ENCODE measurements at regions not wholly inside any gene's neighbourhood (a gene's known extent, or its start where the extent isn't known, plus 50 kb on each side); places are given as distances from the start of the nearest gene placed in this dataset.

DNA sequence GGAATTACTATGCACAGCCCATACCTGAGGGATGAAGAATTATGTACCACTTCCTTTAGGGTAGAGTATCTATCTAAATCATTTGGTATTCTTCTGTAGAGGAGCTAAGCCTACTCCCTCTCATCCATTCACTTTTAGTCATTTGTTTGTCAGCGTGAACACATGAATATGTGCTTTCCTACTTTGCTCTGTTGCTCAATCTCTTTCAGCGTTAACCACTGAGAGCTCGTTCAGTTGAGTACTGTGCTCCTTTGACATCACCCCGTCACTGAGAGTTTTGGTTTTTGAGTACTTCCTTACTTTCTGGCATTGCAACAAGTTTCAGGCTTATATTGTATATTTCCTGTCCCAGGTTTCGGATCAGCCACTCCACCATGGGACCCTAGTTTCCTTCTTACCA, 700.6 kb downstream of the NLGN4X start:
- H3F3A ChIP-seq (ENCODE audit: insufficient read depth, low read length): no peaks in the 10 kb centered on the region

DNA sequence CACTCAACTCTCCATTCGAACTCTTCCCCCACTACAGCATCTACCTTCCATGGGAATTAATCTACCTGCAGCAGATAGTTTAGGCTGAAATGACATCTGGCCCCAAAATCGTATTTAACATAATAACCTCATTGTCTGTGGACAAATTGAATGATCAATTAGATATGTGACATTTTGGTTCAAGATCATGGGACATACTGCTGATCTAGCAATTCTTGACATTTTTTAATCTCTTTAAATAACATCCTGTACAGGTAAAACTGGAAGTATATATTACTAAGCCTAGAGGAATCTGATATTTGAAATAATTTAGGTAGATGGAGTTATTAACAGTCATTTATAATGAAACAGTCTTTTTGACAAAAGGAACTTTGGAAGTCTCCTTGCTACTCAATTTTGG, 702.5 kb downstream of the NLGN4X start:
- Histone ChIP-seq H4K20me1 (ENCODE audit: insufficient read depth, low read length) (no peaks in the 10 kb centered on the region), H3K4me3 (ENCODE audit: low read depth, low read length, poor library complexity, severe bottlenecking) (no peak overlapping the region), H3K4me1 (ENCODE audit: insufficient read depth, low read length, severe bottlenecking) (no peaks in the 10 kb centered on the region), H3K79me2 (ENCODE audit: insufficient read depth, low read length) (no peaks in the 10 kb centered on the region), H2AFZ (ENCODE audit: low read length) (no peak overlapping the region), H3K9me3 (ENCODE audit: low read length) (no peaks in the 10 kb centered on the region), H3K4me2 (ENCODE audit: low read length) (no peak overlapping the region), H3K9me2 (ENCODE audit: low read depth, low read length) (no peaks in the 10 kb centered on the region), H3F3A (ENCODE audit: insufficient read depth, low read length) (no peaks in the 10 kb centered on the region), H3K9ac (ENCODE audit: low read length) (no peak overlapping the region), H3K27me3 (ENCODE audit: insufficient read depth, low read length) (no peaks in the 10 kb centered on the region), H3K27ac (ENCODE audit: low read depth, low read length, poor library complexity, severe bottlenecking) (no peak overlapping the region), H3K36me3 (ENCODE audit: insufficient read depth, low read length) (no peaks in the 10 kb centered on the region)
- TF ChIP-seq EZH2 (IDR thresholded peaks at IDR 0.05; ENCODE audit: borderline replicate concordance, low read length): no peak
- TF ChIP-seq, protein P1, sequence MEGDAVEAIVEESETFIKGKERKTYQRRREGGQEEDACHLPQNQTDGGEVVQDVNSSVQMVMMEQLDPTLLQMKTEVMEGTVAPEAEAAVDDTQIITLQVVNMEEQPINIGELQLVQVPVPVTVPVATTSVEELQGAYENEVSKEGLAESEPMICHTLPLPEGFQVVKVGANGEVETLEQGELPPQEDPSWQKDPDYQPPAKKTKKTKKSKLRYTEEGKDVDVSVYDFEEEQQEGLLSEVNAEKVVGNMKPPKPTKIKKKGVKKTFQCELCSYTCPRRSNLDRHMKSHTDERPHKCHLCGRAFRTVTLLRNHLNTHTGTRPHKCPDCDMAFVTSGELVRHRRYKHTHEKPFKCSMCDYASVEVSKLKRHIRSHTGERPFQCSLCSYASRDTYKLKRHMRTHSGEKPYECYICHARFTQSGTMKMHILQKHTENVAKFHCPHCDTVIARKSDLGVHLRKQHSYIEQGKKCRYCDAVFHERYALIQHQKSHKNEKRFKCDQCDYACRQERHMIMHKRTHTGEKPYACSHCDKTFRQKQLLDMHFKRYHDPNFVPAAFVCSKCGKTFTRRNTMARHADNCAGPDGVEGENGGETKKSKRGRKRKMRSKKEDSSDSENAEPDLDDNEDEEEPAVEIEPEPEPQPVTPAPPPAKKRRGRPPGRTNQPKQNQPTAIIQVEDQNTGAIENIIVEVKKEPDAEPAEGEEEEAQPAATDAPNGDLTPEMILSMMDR (IDR thresholded peaks at IDR 0.05; ENCODE audit: low read length): no peak

More for the DNA sequence above, 700.6 kb downstream of the NLGN4X start:
- no peak overlapping the region for H3K4me2 ChIP-seq (ENCODE audit: low read length)
- no peaks in the 10 kb centered on the region for H3K9me2 ChIP-seq (ENCODE audit: low read depth, low read length)
- TF ChIP-seq, protein P1 (IDR thresholded peaks at IDR 0.05; ENCODE audit: low read length): no peak
- TF ChIP-seq EZH2 (IDR thresholded peaks at IDR 0.05; ENCODE audit: borderline replicate concordance, low read length): no peak
- no peak overlapping the region for H3K4me3 ChIP-seq (ENCODE audit: low read depth, low read length, poor library complexity, severe bottlenecking)
- no peaks in the 10 kb centered on the region for H3K79me2 ChIP-seq (ENCODE audit: insufficient read depth, low read length)
- no peaks in the 10 kb centered on the region for H3K4me1 ChIP-seq (ENCODE audit: insufficient read depth, low read length, severe bottlenecking)
- no peak overlapping the region for H3K27ac ChIP-seq (ENCODE audit: low read depth, low read length, poor library complexity, severe bottlenecking)
- H3K9me3 ChIP-seq (ENCODE audit: low read length): no peaks in the 10 kb centered on the region
- H3K36me3 ChIP-seq (ENCODE audit: insufficient read depth, low read length): no peaks in the 10 kb centered on the region
- H3K27me3 ChIP-seq (ENCODE audit: insufficient read depth, low read length): no peaks in the 10 kb centered on the region
- H2AFZ ChIP-seq (ENCODE audit: low read length): no peak overlapping the region
- no peak overlapping the region for H3K9ac ChIP-seq (ENCODE audit: low read length)
- no peaks in the 10 kb centered on the region for H4K20me1 ChIP-seq (ENCODE audit: insufficient read depth, low read length)

DNA sequence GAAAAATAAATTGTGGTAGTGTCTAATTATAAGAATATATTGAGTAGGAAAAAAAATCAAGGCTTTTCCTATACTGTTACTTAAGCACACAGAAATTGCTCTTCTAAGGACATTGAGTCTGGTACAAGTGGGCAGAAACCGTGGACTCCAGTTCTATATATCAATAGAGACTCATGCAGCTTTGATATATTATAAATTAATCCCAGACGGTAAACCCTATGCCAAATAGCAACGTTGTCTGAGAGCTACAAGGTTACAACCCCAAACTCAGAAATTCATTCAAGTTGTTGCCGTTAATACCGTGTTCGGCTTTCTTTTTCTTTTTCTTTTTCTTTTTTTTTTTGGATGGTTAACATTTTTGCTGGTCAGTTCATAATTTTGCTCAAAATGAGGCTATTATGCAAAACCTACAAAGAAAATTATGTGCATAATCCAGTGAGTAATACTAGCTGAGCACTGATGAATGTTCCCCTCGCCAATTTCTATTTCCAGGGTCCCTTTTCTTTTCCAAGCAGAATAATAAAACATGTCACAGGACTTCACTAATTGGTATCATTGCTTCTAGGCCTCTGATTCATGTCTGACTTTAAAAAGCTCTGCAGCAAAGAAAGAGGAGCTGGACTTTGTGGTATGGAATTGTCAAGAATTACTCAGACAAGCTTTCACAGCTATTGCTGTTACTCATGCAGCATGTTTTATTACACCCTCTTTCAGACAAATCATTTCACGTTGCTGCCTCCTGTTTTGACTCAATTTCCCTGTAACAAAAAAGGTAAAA, 737.7 kb downstream of the NLGN4X start:
- Histone ChIP-seq H4K20me1 (ENCODE audit: insufficient read depth, low read length) (no peaks in the 10 kb centered on the region), H3K27me3 (ENCODE audit: insufficient read depth, low read length) (no peaks in the 10 kb centered on the region), H3K79me2 (ENCODE audit: insufficient read depth, low read length) (no peaks in the 10 kb centered on the region), H3F3A (ENCODE audit: insufficient read depth, low read length) (no peaks in the 10 kb centered on the region), H2AFZ (ENCODE audit: low read length) (no peak overlapping the region), H3K9ac (ENCODE audit: low read length) (no peak overlapping the region), H3K9me3 (ENCODE audit: low read length) (no peaks in the 10 kb centered on the region), H3K4me2 (ENCODE audit: low read length) (no peak overlapping the region), H3K4me3 (ENCODE audit: low read depth, low read length, poor library complexity, severe bottlenecking) (no peak overlapping the region), H3K4me1 (ENCODE audit: insufficient read depth, low read length, severe bottlenecking) (no peaks in the 10 kb centered on the region), H3K9me2 (ENCODE audit: low read depth, low read length) (no peaks in the 10 kb centered on the region), H3K36me3 (ENCODE audit: insufficient read depth, low read length) (no peaks in the 10 kb centered on the region), H3K27ac (ENCODE audit: low read depth, low read length, poor library complexity, severe bottlenecking) (no peak overlapping the region)
- TF ChIP-seq EZH2 (IDR thresholded peaks at IDR 0.05; ENCODE audit: borderline replicate concordance, low read length): no peak
- TF ChIP-seq, protein P1 (IDR thresholded peaks at IDR 0.05; ENCODE audit: low read length): no peak

Data from OCI-LY1 (cell line).